T-helper 22 cell (primary cell): ENCODE measurements at regions not wholly inside any gene's neighbourhood (a gene's known extent, or its start where the extent isn't known, plus 50 kb on each side); places are given as distances from the start of the nearest gene placed in this dataset.

Experiments
- DNase-seq: peaks from one replicate; pipeline ENCODE4 v3.0.0-alpha.2; 2020; ENCODE audit warnings: low read depth

GRCh38 chr3:31346542-31346979 is 186.2 kb upstream of the STT3B start:
- no peak for DNase-seq

GRCh38 chr3:31349001-31349748 is 183.6 kb upstream of the STT3B start:
- DNase-seq, result no peak

- no peak for DNase-seq
Measured at GRCh38 chr3:31350307-31350706, 182.4 kb upstream of the STT3B start.

- DNase-seq, result no peak
Measured at GRCh38 chr3:31352331-31352730, 180.4 kb upstream of the STT3B start.

- no peak for DNase-seq
Measured at GRCh38 chr3:31353166-31353565, 179.6 kb upstream of the STT3B start.

GRCh38 chr3:31354373-31354772 is 178.4 kb upstream of the STT3B start:
- no peak for DNase-seq

- DNase-seq, result no peak
Measured at GRCh38 chr3:31355807-31356206, 176.9 kb upstream of the STT3B start.

GRCh38 chr3:31356941-31357340 is 175.8 kb upstream of the STT3B start:
- DNase-seq, result no peak

GRCh38 chr3:31357451-31357850 is 175.3 kb upstream of the STT3B start:
- DNase-seq, result no peak

- DNase-seq, result no peak
Measured at GRCh38 chr3:31358473-31359070, 174.2 kb upstream of the STT3B start.

- no peak for DNase-seq
Measured at GRCh38 chr3:31361371-31362273, 171.1 kb upstream of the STT3B start.

- DNase-seq, result no peak
Measured at GRCh38 chr3:31364188-31364587, 168.5 kb upstream of the STT3B start.

GRCh38 chr3:31364711-31365110 is 168.0 kb upstream of the STT3B start:
- DNase-seq, result no peak

GRCh38 chr3:31367518-31367917 is 165.2 kb upstream of the STT3B start:
- DNase-seq, result no peak

GRCh38 chr3:31369637-31370379 is 162.9 kb upstream of the STT3B start:
- DNase-seq, result no peak

- DNase-seq, result no peak
Measured at GRCh38 chr3:31370380-31370666, 162.4 kb upstream of the STT3B start.

GRCh38 chr3:31370681-31371080 is 162.0 kb upstream of the STT3B start:
- DNase-seq, result no peak

GRCh38 chr3:31371484-31372177 is 161.1 kb upstream of the STT3B start:
- DNase-seq, result no peak

GRCh38 chr3:31373681-31374080 is 159.0 kb upstream of the STT3B start:
- DNase-seq, result no peak

GRCh38 chr3:31377045-31377642 is 155.6 kb upstream of the STT3B start:
- DNase-seq, result peak; percentile 8

GRCh38 chr3:31378231-31378630 is 154.5 kb upstream of the STT3B start:
- DNase-seq, result no peak
